ENCODE measurements at regions not wholly inside any gene's neighbourhood (a gene's known extent, or its start where the extent isn't known, plus 50 kb on each side); places are given as distances from the start of the nearest gene placed in this dataset.
A peak's percentile ranks its signal among the peaks of the same experiment; 100 is the strongest.
"Not testable (repeated sequence)": the region's sequence is repeated elsewhere in the genome, so short reads cannot be mapped to it uniquely, and the experiment has no call there.

DNA sequence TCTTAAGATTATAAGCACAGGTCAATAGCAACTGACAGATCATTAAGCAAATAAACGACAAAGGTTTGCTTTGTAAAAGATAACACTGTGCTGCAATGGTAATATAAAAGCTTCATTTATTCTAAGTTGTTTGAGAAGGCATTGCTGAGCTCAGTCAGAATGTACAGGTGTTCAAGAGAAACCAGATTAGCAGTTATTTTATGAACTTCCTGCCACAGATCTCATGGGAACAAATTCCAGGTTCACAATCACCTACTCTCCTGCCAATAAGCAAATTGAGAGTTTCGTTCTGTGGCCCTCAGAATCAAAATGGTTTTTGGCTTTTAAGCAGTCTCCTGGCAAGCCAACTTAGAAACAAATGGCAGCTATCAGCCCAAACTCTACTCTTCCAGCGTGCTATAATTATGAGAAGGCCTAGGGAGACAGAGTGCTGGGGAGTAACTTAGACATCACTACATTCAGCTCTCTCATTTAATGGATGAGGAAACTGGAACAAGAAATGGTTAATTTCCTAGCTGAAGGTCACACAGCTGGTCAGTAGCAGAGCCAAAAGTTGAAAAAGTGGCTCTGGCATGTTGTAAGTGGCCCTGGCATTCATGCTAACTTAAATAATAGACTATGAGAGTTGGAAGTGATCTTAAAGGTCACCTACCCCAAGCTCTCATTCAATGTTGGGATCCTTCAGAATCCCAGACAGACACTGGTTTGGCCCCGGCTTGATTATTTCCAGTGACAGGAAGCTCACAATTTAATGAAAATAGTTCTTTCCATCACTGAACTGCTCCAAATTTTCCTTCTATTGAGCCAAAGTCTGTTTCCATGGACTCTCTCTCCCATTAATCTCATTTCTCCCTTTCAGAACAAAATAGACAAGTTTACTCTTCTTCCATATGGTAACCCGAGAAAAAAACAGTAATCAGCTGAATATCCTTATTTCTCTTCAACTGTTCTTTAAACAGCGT is 82.6 kb upstream of the EDEM3 start:
- peak overlapping the region; percentile 10 for H3K27ac ChIP-seq
- H3K4me1 ChIP-seq: peaks cover 7% of the 10 kb centered on the region
- H3K9ac ChIP-seq (ENCODE audit: low read depth in 2 of 2, low read length in 2 of 2): no peak overlapping the region
- no peaks in the 10 kb centered on the region for H3K36me3 ChIP-seq
- no peaks in the 10 kb centered on the region for H3K27me3 ChIP-seq
- DNase-seq: no peak
- no peak overlapping the region for H3K4me3 ChIP-seq
- no peak for TF ChIP-seq CTCF (IDR thresholded peaks at IDR 0.05)
- no peaks in the 10 kb centered on the region for H3K9me3 ChIP-seq
- intact Hi-C loops (cut with DNase I): no loop called here

DNA sequence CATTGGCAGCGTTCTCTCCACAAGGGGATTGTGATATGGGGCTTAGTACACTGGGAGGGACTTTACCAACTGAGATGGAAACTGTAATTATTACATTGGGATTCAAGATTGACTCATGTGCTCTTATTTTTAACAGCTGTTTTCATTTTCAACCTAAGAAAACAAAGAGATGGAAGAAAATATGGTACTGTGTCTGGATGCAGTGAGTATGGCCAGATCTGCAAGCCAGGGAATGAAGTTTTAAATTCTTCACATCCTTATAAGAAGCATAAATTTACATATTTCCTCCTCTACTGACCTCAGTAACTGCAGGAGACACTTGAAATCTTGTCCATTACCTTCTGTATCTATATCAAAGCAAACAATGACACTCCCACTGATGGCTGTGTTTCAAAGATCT is 81.5 kb upstream of the EDEM3 start:
- Histone ChIP-seq H3K4me3 (no peak overlapping the region), H3K27ac (peak overlapping the region; percentile 10), H3K9me3 (no peaks in the 10 kb centered on the region), H3K27me3 (no peaks in the 10 kb centered on the region), H3K9ac (ENCODE audit: low read depth in 2 of 2, low read length in 2 of 2) (no peak overlapping the region), H3K36me3 (no peaks in the 10 kb centered on the region), H3K4me1 (peaks cover 7% of the 10 kb centered on the region)
- no peak for TF ChIP-seq CTCF (IDR thresholded peaks at IDR 0.05)
- intact Hi-C loops (cut with DNase I): no loop called here
- DNase-seq: no peak

GRCh38 chr1:184833994-184834393 is 79.3 kb upstream of the EDEM3 start:
- H3K9me3 ChIP-seq; H3K27me3 ChIP-seq; H3K36me3 ChIP-seq; H3K4me3 ChIP-seq; DNase-seq; H3K9ac ChIP-seq (ENCODE audit: low read depth in 2 of 2, low read length in 2 of 2); intact Hi-C loops (cut with DNase I); H3K4me1 ChIP-seq; H3K27ac ChIP-seq: not testable (repeated sequence)

GRCh38 chr1:184832517-184832916 is 77.9 kb upstream of the EDEM3 start:
- no peak for TF ChIP-seq CTCF (IDR thresholded peaks at IDR 0.05)
- DNase-seq: no peak
- Histone ChIP-seq H3K9me3 (no peaks in the 10 kb centered on the region), H3K4me1 (peaks cover under 1% of the 10 kb centered on the region), H3K4me3 (no peak overlapping the region), H3K9ac (ENCODE audit: low read depth in 2 of 2, low read length in 2 of 2) (no peak overlapping the region), H3K27me3 (no peaks in the 10 kb centered on the region), H3K36me3 (no peaks in the 10 kb centered on the region), H3K27ac (no peak overlapping the region)
- intact Hi-C loops (cut with DNase I): no loop called here

DNA sequence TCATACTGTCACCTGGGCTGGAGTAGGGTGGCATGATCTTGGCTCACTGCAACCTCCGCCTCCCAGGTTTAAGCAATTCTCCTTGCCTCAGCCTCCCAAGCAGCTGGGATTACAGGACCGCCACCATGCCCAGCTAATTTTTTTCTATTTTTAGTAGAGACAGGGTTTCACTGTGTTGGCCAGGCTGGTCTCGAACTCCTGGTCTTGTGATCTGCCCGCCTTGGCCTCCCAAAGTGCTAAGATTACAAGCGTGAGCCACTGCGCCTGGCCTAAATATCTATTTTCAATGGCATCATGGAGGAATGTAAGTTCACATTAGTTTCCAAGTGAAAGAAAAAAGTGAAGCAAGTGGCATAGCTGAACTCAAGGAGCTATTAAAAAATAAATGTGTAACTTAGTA is 74.8 kb upstream of the EDEM3 start:
- H3K4me1 ChIP-seq; H3K27ac ChIP-seq; H3K36me3 ChIP-seq; H3K9ac ChIP-seq (ENCODE audit: low read depth in 2 of 2, low read length in 2 of 2); H3K27me3 ChIP-seq; H3K4me3 ChIP-seq; DNase-seq; H3K9me3 ChIP-seq; intact Hi-C loops (cut with DNase I): not testable (repeated sequence)

DNA sequence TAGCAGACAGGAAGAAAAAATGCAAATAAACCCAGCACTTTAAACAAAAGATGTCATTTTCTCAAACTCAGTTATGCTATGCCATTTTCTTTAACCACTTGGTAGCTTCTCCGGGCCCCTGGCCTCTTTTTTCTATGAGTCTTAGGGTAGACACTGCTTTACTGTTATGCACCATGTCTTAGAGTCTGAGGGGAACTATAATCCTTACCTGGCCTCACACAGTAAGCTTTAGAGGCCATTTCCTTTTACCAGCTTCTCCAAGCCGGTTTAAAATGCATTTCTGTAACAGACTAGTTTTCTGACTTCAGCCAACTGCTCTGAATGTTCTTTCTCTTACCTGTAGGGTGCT is 73.7 kb upstream of the EDEM3 start:
- H3K4me1 ChIP-seq: no peaks in the 10 kb centered on the region
- H3K27me3 ChIP-seq: no peaks in the 10 kb centered on the region
- H3K9me3 ChIP-seq: no peaks in the 10 kb centered on the region
- no peak overlapping the region for H3K27ac ChIP-seq
- H3K4me3 ChIP-seq: no peak overlapping the region
- no peaks in the 10 kb centered on the region for H3K36me3 ChIP-seq
- DNase-seq: no peak
- no peak for TF ChIP-seq CTCF (IDR thresholded peaks at IDR 0.05)
- no peak overlapping the region for H3K9ac ChIP-seq (ENCODE audit: low read depth in 2 of 2, low read length in 2 of 2)
- intact Hi-C loops (cut with DNase I): no loop called here
